ENCODE measurements at regions not wholly inside any gene's neighbourhood (a gene's known extent, or its start where the extent isn't known, plus 50 kb on each side); places are given as distances from the start of the nearest gene placed in this dataset.

- Histone ChIP-seq H3K4me3 (no peak overlapping the region), H3K9me3 (no peaks in the 10 kb centered on the region), H3K27me3 (no peaks in the 10 kb centered on the region), H3K4me1 (ENCODE audit: insufficient read depth) (no peaks in the 10 kb centered on the region), H3K27ac (no peak overlapping the region), H3K36me3 (no peaks in the 10 kb centered on the region)
- no peak for DNase-seq
- TF ChIP-seq POLR2A (IDR thresholded peaks at IDR 0.05) (no peak), EP300 (IDR thresholded peaks at IDR 0.05) (no peak)
- TF ChIP-seq, protein P1, sequence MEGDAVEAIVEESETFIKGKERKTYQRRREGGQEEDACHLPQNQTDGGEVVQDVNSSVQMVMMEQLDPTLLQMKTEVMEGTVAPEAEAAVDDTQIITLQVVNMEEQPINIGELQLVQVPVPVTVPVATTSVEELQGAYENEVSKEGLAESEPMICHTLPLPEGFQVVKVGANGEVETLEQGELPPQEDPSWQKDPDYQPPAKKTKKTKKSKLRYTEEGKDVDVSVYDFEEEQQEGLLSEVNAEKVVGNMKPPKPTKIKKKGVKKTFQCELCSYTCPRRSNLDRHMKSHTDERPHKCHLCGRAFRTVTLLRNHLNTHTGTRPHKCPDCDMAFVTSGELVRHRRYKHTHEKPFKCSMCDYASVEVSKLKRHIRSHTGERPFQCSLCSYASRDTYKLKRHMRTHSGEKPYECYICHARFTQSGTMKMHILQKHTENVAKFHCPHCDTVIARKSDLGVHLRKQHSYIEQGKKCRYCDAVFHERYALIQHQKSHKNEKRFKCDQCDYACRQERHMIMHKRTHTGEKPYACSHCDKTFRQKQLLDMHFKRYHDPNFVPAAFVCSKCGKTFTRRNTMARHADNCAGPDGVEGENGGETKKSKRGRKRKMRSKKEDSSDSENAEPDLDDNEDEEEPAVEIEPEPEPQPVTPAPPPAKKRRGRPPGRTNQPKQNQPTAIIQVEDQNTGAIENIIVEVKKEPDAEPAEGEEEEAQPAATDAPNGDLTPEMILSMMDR (IDR thresholded peaks at IDR 0.05): no peak
- intact Hi-C loops (cut with DNase I): no loop called here
- WGBS, 3 donors: 67 to 72% (median 70%) methylated on average over 14 of the region's 14 CpGs
These were observed 128.3 kb downstream of the OLIG3 start for GRCh38 chr6:137365707-137366437.

DNA sequence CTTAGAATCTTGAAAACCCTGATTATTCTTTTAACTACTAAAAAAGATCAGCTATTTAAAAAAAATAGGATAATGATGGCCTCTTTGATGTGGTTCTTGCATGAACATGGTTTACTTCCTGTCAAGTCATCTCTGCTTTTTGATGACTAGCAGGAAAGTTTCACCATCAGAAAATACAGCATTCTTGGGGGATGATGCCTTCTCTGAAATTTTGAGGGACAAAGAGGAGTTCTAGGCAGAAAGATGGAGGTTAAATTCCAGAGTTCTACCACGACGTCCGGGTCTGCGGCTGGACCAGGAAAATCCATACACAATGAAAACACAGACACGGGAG lies 130.4 kb downstream of the OLIG3 start:
- H3K27ac ChIP-seq: no peak overlapping the region
- TF ChIP-seq, protein P1 (IDR thresholded peaks at IDR 0.05): no peak
- TF ChIP-seq POLR2A (IDR thresholded peaks at IDR 0.05): no peak
- TF ChIP-seq EP300 (IDR thresholded peaks at IDR 0.05): no peak
- H3K36me3 ChIP-seq: no peaks in the 10 kb centered on the region
- intact Hi-C loops (cut with DNase I): no loop called here
- no peaks in the 10 kb centered on the region for H3K9me3 ChIP-seq
- H3K4me3 ChIP-seq: no peak overlapping the region
- H3K4me1 ChIP-seq (ENCODE audit: insufficient read depth): no peaks in the 10 kb centered on the region
- 82 to 88% (median 87%) methylated on average over 5 of the region's 5 CpGs for WGBS, 3 donors
- no peaks in the 10 kb centered on the region for H3K27me3 ChIP-seq
- no peak for DNase-seq

DNA sequence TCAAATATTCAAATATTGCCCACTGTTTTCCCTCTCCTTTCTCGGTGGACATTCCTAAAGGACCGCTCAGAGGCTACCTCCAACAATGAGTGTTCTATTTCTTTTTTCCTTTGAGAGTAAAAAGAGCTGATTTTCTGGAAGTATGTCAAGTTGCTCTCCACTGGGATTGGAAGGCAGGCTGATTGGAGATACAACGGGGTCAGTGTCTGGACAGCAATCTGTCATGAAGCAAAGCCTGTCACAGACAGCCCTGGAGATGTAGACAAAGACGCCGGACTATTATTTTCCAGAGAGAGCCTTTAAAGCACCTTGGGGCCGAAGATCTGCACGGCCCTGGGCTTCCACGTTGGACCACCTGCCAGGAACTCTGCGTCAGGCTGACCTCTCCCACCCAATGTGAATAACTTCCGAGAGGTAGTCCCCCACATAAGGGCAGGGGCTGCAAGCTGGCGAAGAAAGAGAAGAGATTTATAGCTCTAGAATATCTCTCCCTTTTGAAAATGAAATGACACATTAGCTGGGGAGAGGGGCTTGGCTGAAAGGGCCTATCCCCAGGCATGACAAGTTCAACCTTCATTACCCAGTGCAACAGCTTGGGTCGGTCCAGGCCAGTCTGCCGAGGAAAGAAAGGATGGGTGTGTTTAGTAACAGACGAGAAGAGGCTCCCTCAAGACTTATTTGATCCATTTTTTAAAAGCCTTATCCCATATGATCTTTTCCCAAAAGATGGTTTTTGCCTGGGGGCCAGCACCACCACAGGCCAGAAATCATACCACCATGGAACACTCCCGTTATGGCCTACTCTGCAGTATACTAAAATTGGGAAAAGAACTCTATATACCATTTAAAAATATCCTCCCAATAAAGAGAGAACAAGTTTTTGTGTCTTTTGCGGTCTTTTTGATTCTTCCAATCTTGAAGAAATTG lies 131.1 kb downstream of the OLIG3 start:
- no peaks in the 10 kb centered on the region for H3K9me3 ChIP-seq
- no peak overlapping the region for H3K4me3 ChIP-seq
- H3K27ac ChIP-seq: no peak overlapping the region
- WGBS, 3 donors: 54 to 64% (median 60%) methylated on average over 16 of the region's 16 CpGs
- intact Hi-C loops (cut with DNase I): no loop called here
- H3K27me3 ChIP-seq: no peaks in the 10 kb centered on the region
- H3K4me1 ChIP-seq (ENCODE audit: insufficient read depth): no peaks in the 10 kb centered on the region
- DNase-seq: no peak
- no peak for TF ChIP-seq EP300 (IDR thresholded peaks at IDR 0.05)
- H3K36me3 ChIP-seq: no peaks in the 10 kb centered on the region

DNA sequence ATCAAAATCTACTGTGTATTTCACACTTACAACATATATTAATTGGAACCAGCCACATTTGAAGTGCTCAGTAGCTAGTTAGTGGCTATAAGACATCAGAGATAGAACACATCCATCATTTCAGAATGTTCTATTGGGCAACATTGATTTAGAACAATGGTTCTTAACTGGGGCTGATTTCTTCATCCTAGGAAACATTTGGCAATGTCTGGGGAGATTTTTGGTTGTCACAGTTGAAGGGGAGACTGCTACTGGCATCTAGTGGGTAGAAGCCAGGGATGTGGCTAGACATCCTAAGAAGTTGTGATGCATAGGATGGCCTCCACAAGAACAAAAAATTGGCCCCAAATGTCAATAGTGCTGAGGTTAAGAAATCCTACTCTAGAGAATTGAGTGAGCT lies 132.5 kb downstream of the OLIG3 start:
- no peak for DNase-seq
- H3K4me1 ChIP-seq (ENCODE audit: insufficient read depth): no peaks in the 10 kb centered on the region
- H3K27ac ChIP-seq: no peak overlapping the region
- H3K4me3 ChIP-seq: no peak overlapping the region
- no peaks in the 10 kb centered on the region for H3K9me3 ChIP-seq
- no peaks in the 10 kb centered on the region for H3K27me3 ChIP-seq
- TF ChIP-seq POLR2A (IDR thresholded peaks at IDR 0.05) (no peak), EP300 (IDR thresholded peaks at IDR 0.05) (no peak)
- TF ChIP-seq, protein P1 (IDR thresholded peaks at IDR 0.05): no peak
- intact Hi-C loops (cut with DNase I): no loop called here
- no peaks in the 10 kb centered on the region for H3K36me3 ChIP-seq

GRCh38 chr6:137358273-137358672 lies 135.9 kb downstream of the OLIG3 start:
- intact Hi-C loops (cut with DNase I): no loop called here
- no peak overlapping the region for H3K4me3 ChIP-seq
- H3K9me3 ChIP-seq: no peaks in the 10 kb centered on the region
- H3K27ac ChIP-seq: no peak overlapping the region
- H3K27me3 ChIP-seq: no peaks in the 10 kb centered on the region
- H3K4me1 ChIP-seq (ENCODE audit: insufficient read depth): no peaks in the 10 kb centered on the region
- DNase-seq: no peak
- no peak for TF ChIP-seq POLR2A (IDR thresholded peaks at IDR 0.05)
- TF ChIP-seq, protein P1 (IDR thresholded peaks at IDR 0.05): no peak
- no peak for TF ChIP-seq EP300 (IDR thresholded peaks at IDR 0.05)
- 52 to 62% (median 55%) methylated on average over 3 of the region's 3 CpGs for WGBS, 3 donors
- no peaks in the 10 kb centered on the region for H3K36me3 ChIP-seq

All from ovary (tissue), 7 donors.